H9 (cell line): ENCODE measurements at regions not wholly inside any gene's neighbourhood (a gene's known extent, or its start where the extent isn't known, plus 50 kb on each side); places are given as distances from the start of the nearest gene placed in this dataset.

ENCODE experiments used
- DNase-seq: peaks from one replicate; pipeline ENCODE4 v3.0.0-alpha.2; 2017
- H2AFZ ChIP-seq: one replicate; pipeline ENCODE4 v1.6.1; 2013; ENCODE audit warnings: mild to moderate bottlenecking, low read length, control low read depth, moderate library complexity
- H2AK5ac ChIP-seq: 2 replicates; pipeline ENCODE4 v1.6.1; 2013; ENCODE audit warnings: low read length, control low read depth, mixed read lengths; ENCODE audit not compliant: insufficient read length
- H2BK120ac ChIP-seq: one replicate; pipeline ENCODE4 v1.6.1; 2013; ENCODE audit warnings: low read depth, mild to moderate bottlenecking, low read length, control low read depth, inconsistent platforms; ENCODE audit not compliant: poor library complexity, severe bottlenecking
- H2BK12ac ChIP-seq: 2 replicates; pipeline ENCODE4 v1.6.1; 2013; ENCODE audit warnings: low read length, control low read depth, mixed read lengths, low read depth; ENCODE audit not compliant: insufficient read length
- H2BK15ac ChIP-seq: 2 replicates; pipeline ENCODE4 v1.6.1; 2013; ENCODE audit warnings: low read depth, low read length, control low read depth
- H2BK20ac ChIP-seq: one replicate; pipeline ENCODE4 v1.6.1; 2013; ENCODE audit warnings: low read depth, mild to moderate bottlenecking, low read length, control low read depth, inconsistent platforms; ENCODE audit not compliant: poor library complexity, severe bottlenecking
- H2BK5ac ChIP-seq: 2 replicates; pipeline ENCODE4 v1.6.1; 2013; ENCODE audit warnings: low read length, control low read depth, mixed read lengths; ENCODE audit not compliant: insufficient read length
- H3K14ac ChIP-seq: 2 replicates; pipeline ENCODE4 v1.6.1; 2013; ENCODE audit warnings: low read length, control low read depth; ENCODE audit not compliant: insufficient read depth
- H3K18ac ChIP-seq: 2 replicates; pipeline ENCODE4 v1.6.1; 2013; ENCODE audit warnings: low read depth, mild to moderate bottlenecking, mixed read lengths, low read length, control low read depth; ENCODE audit not compliant: insufficient read length
- H3K23ac ChIP-seq: 2 replicates; pipeline ENCODE4 v1.6.1; 2013; ENCODE audit warnings: low read length, control low read depth, mixed read lengths, low read depth; ENCODE audit not compliant: insufficient read length
- H3K23me2 ChIP-seq: 2 replicates; pipeline ENCODE4 v1.6.1; 2013; ENCODE audit warnings: low read depth, mild to moderate bottlenecking, mixed read lengths, low read length, control low read depth; ENCODE audit not compliant: insufficient read length, poor library complexity, severe bottlenecking
- H3K27ac ChIP-seq: 2 replicates; pipeline ENCODE4 v1.5.1; 2013; ENCODE audit warnings: low read length, control low read depth, mixed read lengths, low read depth; ENCODE audit not compliant: insufficient read length
- H3K27me3 ChIP-seq: 2 replicates; pipeline ENCODE4 v1.6.1; 2013; ENCODE audit warnings: low read length, control low read depth, inconsistent platforms; ENCODE audit not compliant: insufficient read depth
- H3K4ac ChIP-seq: 2 replicates; pipeline ENCODE4 v1.6.1; 2013; ENCODE audit warnings: low read depth, mild to moderate bottlenecking, control low read depth, inconsistent platforms, low read length, moderate library complexity
- H3K4me1 ChIP-seq: 2 replicates; pipeline ENCODE4 v1.6.1; 2013; ENCODE audit warnings: low read length, control low read depth, inconsistent platforms; ENCODE audit not compliant: insufficient read depth
- H3K4me2 ChIP-seq: 2 replicates; pipeline ENCODE4 v1.6.1; 2013; ENCODE audit warnings: low read length, control low read depth, mixed read lengths; ENCODE audit not compliant: insufficient read length, insufficient read depth
- H3K56ac ChIP-seq: 2 replicates; pipeline ENCODE4 v1.6.1; 2013; ENCODE audit warnings: low read depth, mild to moderate bottlenecking, mixed read lengths, low read length, control low read depth; ENCODE audit not compliant: insufficient read length
- H3K79me1 ChIP-seq: 2 replicates; pipeline ENCODE4 v1.6.1; 2013; ENCODE audit warnings: low read depth, mild to moderate bottlenecking, moderate library complexity, low read length, control low read depth, inconsistent platforms; ENCODE audit not compliant: insufficient read depth, poor library complexity, severe bottlenecking
- H3K79me2 ChIP-seq: 2 replicates; pipeline ENCODE4 v1.6.1; 2013; ENCODE audit warnings: low read length, control low read depth, inconsistent platforms; ENCODE audit not compliant: insufficient read depth
- H3K9ac ChIP-seq: 2 replicates; pipeline ENCODE4 v1.6.1; 2013; ENCODE audit warnings: low read length, control low read depth, mixed read lengths; ENCODE audit not compliant: insufficient read length; ENCODE audit errors: extremely low read depth
- H3K9me3 ChIP-seq: one replicate; pipeline ENCODE4 v1.6.1; 2013; ENCODE audit warnings: low read depth, low read length, inconsistent platforms; ENCODE audit not compliant: control insufficient read depth
- H3T11ph ChIP-seq: one replicate; pipeline ENCODE4 v1.6.1; 2013; ENCODE audit warnings: mild to moderate bottlenecking, low read length, control low read depth, inconsistent platforms
- H4K20me1 ChIP-seq: one replicate; pipeline ENCODE4 v1.6.1; 2013; ENCODE audit not compliant: control insufficient read depth, insufficient read length, insufficient read depth
- H4K5ac ChIP-seq: 2 replicates; pipeline ENCODE4 v1.6.1; 2013; ENCODE audit warnings: low read depth, mild to moderate bottlenecking, mixed read lengths, low read length, control low read depth; ENCODE audit not compliant: insufficient read length
- H4K8ac ChIP-seq: replicated peaks from 2 replicates; pipeline ENCODE4 v1.6.1; 2013; ENCODE audit warnings: low read length, control low read depth, mixed read lengths, low read depth; ENCODE audit not compliant: insufficient read length
- H4K91ac ChIP-seq: 2 replicates; pipeline ENCODE4 v1.6.1; 2013; ENCODE audit warnings: low read depth, mild to moderate bottlenecking, moderate library complexity, mixed read lengths, low read length, control low read depth; ENCODE audit not compliant: insufficient read length
- H3K27ac Mint-ChIP-seq, 3 experiments: 2 replicates in 2 of 3; 3 replicates in 1 of 3; pipeline ENCODE4 v1.8.0; 2020 to 2021; ENCODE audit warnings: mixed read lengths in 3 of 3, mild to moderate bottlenecking in 1 of 3, moderate library complexity in 1 of 3
- H3K27me3 Mint-ChIP-seq: 2 replicates; pipeline ENCODE4 v1.8.0; 2021; ENCODE audit warnings: low read depth, mild to moderate bottlenecking, moderate library complexity, mixed read lengths
- H3K36me3 Mint-ChIP-seq, 3 experiments: 2 replicates in 2 of 3; 3 replicates in 1 of 3; pipeline ENCODE4 v1.8.0; 2020 to 2021; ENCODE audit warnings: low read depth in 3 of 3, mixed read lengths in 3 of 3; ENCODE audit not compliant: insufficient read depth in 1 of 3
- H3K4me1 Mint-ChIP-seq, 2 experiments: 2 replicates each; pipeline ENCODE4 v1.8.0; 2020; ENCODE audit warnings: mixed read lengths in 2 of 2
- H3K4me3 Mint-ChIP-seq, 2 experiments: 2 replicates in 1 of 2; 3 replicates in 1 of 2; pipeline ENCODE4 v1.8.0; 2020 to 2021; ENCODE audit warnings: mild to moderate bottlenecking in 2 of 2, mixed read lengths in 2 of 2, moderate library complexity in 1 of 2
- H3K9me3 Mint-ChIP-seq, 2 experiments: 2 replicates in 1 of 2; 3 replicates in 1 of 2; pipeline ENCODE4 v1.8.0; 2020; ENCODE audit warnings: mild to moderate bottlenecking in 2 of 2, mixed read lengths in 2 of 2, moderate library complexity in 1 of 2
- CTCF ChIP-seq: fragments of 200-600 bp; sonication (generic); conservative IDR thresholded peaks from 3 replicates; pipeline ENCODE4 v1.8.0; 2021; ENCODE audit warnings: antibody characterized with exemption, mild to moderate bottlenecking
- WGBS: extraction: QIAGEN DNeasy Blood & Tissue Kit; methylation state at CpG from one replicate; pipeline ENCODE4 v1.1.7; 2013; ENCODE audit warnings: missing lambda C conversion rate, low lambda C conversion rate, mixed read lengths; ENCODE audit not compliant: insufficient read length; ENCODE audit errors: extremely low coverage; 5-methylcytosine and 5-hydroxymethylcytosine counted together

- no peak overlapping the region for H2BK12ac ChIP-seq
- WGBS = no CpG with 5 or more reads among the region's 1 CpG
- H3K23me2 ChIP-seq = no peaks in the 10 kb centered on the region
- no peaks in the 10 kb centered on the region for H3K27me3 ChIP-seq
- H3K9ac ChIP-seq = no peak overlapping the region
- H2BK20ac ChIP-seq = no peak overlapping the region
- H4K20me1 ChIP-seq = no peaks in the 10 kb centered on the region
- no peak overlapping the region for H4K5ac ChIP-seq
- H3K23ac ChIP-seq = no peak overlapping the region
- no peak for DNase-seq
- H2BK15ac ChIP-seq = no peak overlapping the region
- no peak overlapping the region for H3K14ac ChIP-seq
- H3K27ac Mint-ChIP-seq = 0 out of 7 replicates have a peak overlapping the region, but pooled peaks of 1 of the 3 experiments have one; percentile 38
- H4K8ac ChIP-seq = no peak overlapping the region
- no peak overlapping the region for H2BK5ac ChIP-seq
- TF ChIP-seq CTCF = no peak
- no peak overlapping the region for H3K27ac ChIP-seq
- no peak overlapping the region for H3K4me2 ChIP-seq
- H3K4me1 Mint-ChIP-seq = no peaks in the 10 kb centered on the region; a peak in 1 of 4 replicates
- no peak overlapping the region for H3T11ph ChIP-seq
- no peaks in the 10 kb centered on the region for H3K36me3 Mint-ChIP-seq
- no peaks in the 10 kb centered on the region for H3K27me3 Mint-ChIP-seq
- H3K4me1 ChIP-seq = no peaks in the 10 kb centered on the region
- no peak overlapping the region for H2BK120ac ChIP-seq
- H3K4me3 Mint-ChIP-seq = no peak overlapping the region
- H3K56ac ChIP-seq = no peak overlapping the region
- no peaks in the 10 kb centered on the region for H3K9me3 Mint-ChIP-seq
- no peaks in the 10 kb centered on the region for H3K79me2 ChIP-seq
- H3K18ac ChIP-seq = no peak overlapping the region
- no peak overlapping the region for H2AK5ac ChIP-seq
- no peaks in the 10 kb centered on the region for H3K9me3 ChIP-seq
- H2AFZ ChIP-seq = no peak overlapping the region
- no peak overlapping the region for H3K4ac ChIP-seq
- no peaks in the 10 kb centered on the region for H3K79me1 ChIP-seq
- H4K91ac ChIP-seq = no peak overlapping the region
These were observed 284.1 kb downstream of the BTG1 start for GRCh38 chr12:91861554-91861953.
